HG03064 (cell line): ENCODE measurements at regions not wholly inside any gene's neighbourhood (a gene's known extent, or its start where the extent isn't known, plus 50 kb on each side); places are given as distances from the start of the nearest gene placed in this dataset.

Experiments
- ATAC-seq: cut with Tn5 transposase; IDR thresholded peaks from one replicate; pipeline ENCODE4 v1.9.1; 2021; ENCODE audit warnings: low read depth; ENCODE audit not compliant: unreplicated experiment

GRCh38 chr10:6743291-6743849 lies 163.3 kb upstream of the PRKCQ start:
- ATAC-seq = no peak

GRCh38 chr10:6741541-6741941 lies 161.5 kb upstream of the PRKCQ start:
- no peak for ATAC-seq

- no peak for ATAC-seq
These were observed 159.6 kb upstream of the PRKCQ start for GRCh38 chr10:6739530-6740174.

GRCh38 chr10:6738112-6738768 lies 158.2 kb upstream of the PRKCQ start:
- no peak for ATAC-seq

GRCh38 chr10:6737758-6738111 lies 157.7 kb upstream of the PRKCQ start:
- ATAC-seq = no peak

- ATAC-seq = no peak
These were observed 157.1 kb upstream of the PRKCQ start for GRCh38 chr10:6737080-6737641.

- ATAC-seq = no peak
These were observed 154.2 kb upstream of the PRKCQ start for GRCh38 chr10:6734286-6734685.

GRCh38 chr10:6729861-6730344 lies 149.8 kb upstream of the PRKCQ start:
- ATAC-seq = no peak

GRCh38 chr10:6729071-6729774 lies 149.1 kb upstream of the PRKCQ start:
- ATAC-seq = no peak

GRCh38 chr10:6726924-6727323 lies 146.8 kb upstream of the PRKCQ start:
- no peak for ATAC-seq

GRCh38 chr10:6722616-6723004 lies 142.5 kb upstream of the PRKCQ start:
- ATAC-seq = no peak

- ATAC-seq = no peak
These were observed 142.0 kb upstream of the PRKCQ start for GRCh38 chr10:6721964-6722615.

GRCh38 chr10:6721480-6721879 lies 141.4 kb upstream of the PRKCQ start:
- no peak for ATAC-seq

- no peak for ATAC-seq
These were observed 139.5 kb upstream of the PRKCQ start for GRCh38 chr10:6719561-6719960.

- no peak for ATAC-seq
These were observed 138.5 kb upstream of the PRKCQ start for GRCh38 chr10:6718550-6718949.

- no peak for ATAC-seq
These were observed 136.4 kb upstream of the PRKCQ start for GRCh38 chr10:6716516-6716915.

GRCh38 chr10:6713716-6714115 lies 133.6 kb upstream of the PRKCQ start:
- no peak for ATAC-seq

- no peak for ATAC-seq
These were observed 133.0 kb upstream of the PRKCQ start for GRCh38 chr10:6713120-6713519.

- no peak for ATAC-seq
These were observed 131.8 kb upstream of the PRKCQ start for GRCh38 chr10:6711881-6712280.

GRCh38 chr10:6711408-6711841 lies 131.3 kb upstream of the PRKCQ start:
- ATAC-seq = no peak

GRCh38 chr10:6707352-6707751 lies 127.3 kb upstream of the PRKCQ start:
- no peak for ATAC-seq
